ENCODE measurements at regions not wholly inside any gene's neighbourhood (a gene's known extent, or its start where the extent isn't known, plus 50 kb on each side); places are given as distances from the start of the nearest gene placed in this dataset.

DNA sequence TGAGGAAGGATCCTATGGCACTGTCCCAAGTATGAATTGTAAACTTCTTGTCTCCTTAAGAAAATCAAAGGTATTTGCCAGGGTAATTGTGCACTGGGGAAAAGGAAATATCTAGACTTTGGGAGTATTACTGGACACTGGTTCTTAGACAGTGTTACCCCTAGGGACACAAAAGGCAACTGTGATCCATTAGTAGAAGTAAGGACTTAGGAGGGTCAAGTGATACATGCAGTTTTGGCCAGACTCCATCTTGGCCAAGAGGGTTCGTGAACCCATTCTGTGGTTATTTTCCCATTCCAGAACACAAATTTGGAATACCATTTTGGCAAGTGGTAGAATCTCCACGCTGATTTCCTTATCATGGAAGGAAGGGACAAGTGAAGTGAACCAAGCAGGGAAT is 98.1 kb downstream of the TM2D1 start:
- TF ChIP-seq, protein P1, sequence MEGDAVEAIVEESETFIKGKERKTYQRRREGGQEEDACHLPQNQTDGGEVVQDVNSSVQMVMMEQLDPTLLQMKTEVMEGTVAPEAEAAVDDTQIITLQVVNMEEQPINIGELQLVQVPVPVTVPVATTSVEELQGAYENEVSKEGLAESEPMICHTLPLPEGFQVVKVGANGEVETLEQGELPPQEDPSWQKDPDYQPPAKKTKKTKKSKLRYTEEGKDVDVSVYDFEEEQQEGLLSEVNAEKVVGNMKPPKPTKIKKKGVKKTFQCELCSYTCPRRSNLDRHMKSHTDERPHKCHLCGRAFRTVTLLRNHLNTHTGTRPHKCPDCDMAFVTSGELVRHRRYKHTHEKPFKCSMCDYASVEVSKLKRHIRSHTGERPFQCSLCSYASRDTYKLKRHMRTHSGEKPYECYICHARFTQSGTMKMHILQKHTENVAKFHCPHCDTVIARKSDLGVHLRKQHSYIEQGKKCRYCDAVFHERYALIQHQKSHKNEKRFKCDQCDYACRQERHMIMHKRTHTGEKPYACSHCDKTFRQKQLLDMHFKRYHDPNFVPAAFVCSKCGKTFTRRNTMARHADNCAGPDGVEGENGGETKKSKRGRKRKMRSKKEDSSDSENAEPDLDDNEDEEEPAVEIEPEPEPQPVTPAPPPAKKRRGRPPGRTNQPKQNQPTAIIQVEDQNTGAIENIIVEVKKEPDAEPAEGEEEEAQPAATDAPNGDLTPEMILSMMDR (IDR thresholded peaks at IDR 0.05; ENCODE audit: insufficient read depth, low read depth, low read length), result no peak
- TF ChIP-seq EZH2 (IDR thresholded peaks at IDR 0.05; ENCODE audit: insufficient read depth, low read length), result no peak
